HUES64 (cell line): ENCODE measurements at regions not wholly inside any gene's neighbourhood (a gene's known extent, or its start where the extent isn't known, plus 50 kb on each side); places are given as distances from the start of the nearest gene placed in this dataset.

ENCODE experiments used
- H3K27ac ChIP-seq: 2 replicates; pipeline ENCODE4 v1.7.0; 2013; ENCODE audit warnings: low read depth, low read length, inconsistent platforms
- H3K27me3 ChIP-seq: 2 replicates; pipeline ENCODE4 v1.6.1; 2013; ENCODE audit warnings: mild to moderate bottlenecking, low read length; ENCODE audit not compliant: insufficient read depth
- H3K36me3 ChIP-seq: 2 replicates; pipeline ENCODE4 v1.6.1; 2013; ENCODE audit warnings: mild to moderate bottlenecking, low read length; ENCODE audit not compliant: insufficient read depth
- H3K4me1 ChIP-seq: 2 replicates; pipeline ENCODE4 v1.6.1; 2013; ENCODE audit warnings: mild to moderate bottlenecking, low read length, moderate library complexity; ENCODE audit not compliant: insufficient read depth
- H3K4me3 ChIP-seq: 2 replicates; pipeline ENCODE4 v1.5.1; 2013; ENCODE audit warnings: mild to moderate bottlenecking, low read length, moderate library complexity
- H3K9ac ChIP-seq: 2 replicates; pipeline ENCODE4 v1.6.1; 2013; ENCODE audit warnings: mild to moderate bottlenecking, low read depth, low read length
- H3K9me3 ChIP-seq: 2 replicates; pipeline ENCODE4 v1.6.1; 2013; ENCODE audit warnings: low read depth, low read length; ENCODE audit not compliant: insufficient read depth
- WGBS: fragments of 150-250, 120-280 bp; methylation state at CpG from one replicate; pipeline ENCODE4 v1.1.7; 2013; ENCODE audit warnings: missing lambda C conversion rate; 5-methylcytosine and 5-hydroxymethylcytosine counted together

GRCh38 chr5:2382776-2383697, 368.4 kb downstream of the IRX2 start:
- Histone ChIP-seq H3K36me3 (no peaks in the 10 kb centered on the region), H3K27me3 (no peaks in the 10 kb centered on the region), H3K4me3 (no peak overlapping the region), H3K27ac (no peak overlapping the region), H3K4me1 (no peaks in the 10 kb centered on the region), H3K9ac (no peak overlapping the region), H3K9me3 (no peaks in the 10 kb centered on the region)
- 88% methylated on average over 20 of the region's 20 CpGs for WGBS

GRCh38 chr5:2381861-2382260, 369.6 kb downstream of the IRX2 start:
- Histone ChIP-seq H3K9ac (no peak overlapping the region), H3K4me1 (no peaks in the 10 kb centered on the region), H3K27me3 (no peaks in the 10 kb centered on the region), H3K9me3 (no peaks in the 10 kb centered on the region), H3K36me3 (no peaks in the 10 kb centered on the region), H3K4me3 (no peak overlapping the region), H3K27ac (no peak overlapping the region)
- WGBS: 96% methylated on average over 5 of the region's 5 CpGs

GRCh38 chr5:2381070-2381469, 370.4 kb downstream of the IRX2 start:
- no peak overlapping the region for H3K4me3 ChIP-seq
- H3K36me3 ChIP-seq: no peaks in the 10 kb centered on the region
- 96% methylated on average over 7 of the region's 7 CpGs for WGBS
- H3K9ac ChIP-seq: no peak overlapping the region
- H3K27ac ChIP-seq: no peak overlapping the region
- H3K9me3 ChIP-seq: no peaks in the 10 kb centered on the region
- no peaks in the 10 kb centered on the region; the same call in 1 of the 2 replicates for H3K4me1 ChIP-seq
- no peaks in the 10 kb centered on the region for H3K27me3 ChIP-seq

GRCh38 chr5:2378976-2379375, 372.5 kb downstream of the IRX2 start:
- Histone ChIP-seq H3K27ac (no peak overlapping the region), H3K4me3 (no peak overlapping the region), H3K36me3 (no peaks in the 10 kb centered on the region), H3K9me3 (no peaks in the 10 kb centered on the region), H3K4me1 (no peaks in the 10 kb centered on the region; the same call in 1 of the 2 replicates), H3K9ac (no peak overlapping the region), H3K27me3 (no peaks in the 10 kb centered on the region)
- WGBS: no CpG with 5 or more reads among the region's 1 CpG

- Histone ChIP-seq H3K9me3 (no peaks in the 10 kb centered on the region), H3K4me1 (no peaks in the 10 kb centered on the region; the same call in 1 of the 2 replicates), H3K27me3 (no peaks in the 10 kb centered on the region), H3K4me3 (no peak overlapping the region), H3K27ac (no peak overlapping the region), H3K36me3 (no peaks in the 10 kb centered on the region), H3K9ac (no peak overlapping the region)
- 85% methylated on average over 6 of the region's 7 CpGs for WGBS
These were observed 373.4 kb downstream of the IRX2 start for GRCh38 chr5:2378108-2378507.

- Histone ChIP-seq H3K4me3 (no peak overlapping the region), H3K27ac (no peak overlapping the region), H3K27me3 (no peaks in the 10 kb centered on the region), H3K36me3 (no peaks in the 10 kb centered on the region), H3K9ac (no peak overlapping the region), H3K9me3 (no peaks in the 10 kb centered on the region), H3K4me1 (no peaks in the 10 kb centered on the region; the same call in 1 of the 2 replicates)
- 96% methylated on average over 6 of the region's 6 CpGs for WGBS
These were observed 375.0 kb downstream of the IRX2 start for GRCh38 chr5:2376486-2376885.

- no peaks in the 10 kb centered on the region for H3K36me3 ChIP-seq
These were observed 375.7 kb downstream of the IRX2 start for GRCh38 chr5:2375757-2376250.

GRCh38 chr5:2375291-2375690, 376.2 kb downstream of the IRX2 start:
- Histone ChIP-seq H3K4me3 (no peak overlapping the region), H3K27me3 (no peaks in the 10 kb centered on the region), H3K36me3 (no peaks in the 10 kb centered on the region), H3K4me1 (no peaks in the 10 kb centered on the region; the same call in 1 of the 2 replicates), H3K9ac (no peak overlapping the region), H3K9me3 (no peaks in the 10 kb centered on the region), H3K27ac (no peak overlapping the region)
- WGBS: 95% methylated on average over 13 of the region's 13 CpGs

More at GRCh38 chr5:2375757-2376250, 375.7 kb downstream of the IRX2 start:
- H3K4me1 ChIP-seq: no peaks in the 10 kb centered on the region; the same call in 1 of the 2 replicates
- H3K27me3 ChIP-seq: no peaks in the 10 kb centered on the region
- H3K27ac ChIP-seq: no peak overlapping the region
- no peaks in the 10 kb centered on the region for H3K9me3 ChIP-seq
- no peak overlapping the region for H3K9ac ChIP-seq
- 96% methylated on average over 11 of the region's 11 CpGs for WGBS
- no peak overlapping the region for H3K4me3 ChIP-seq

- 92% methylated on average over 13 of the region's 13 CpGs for WGBS
- no peaks in the 10 kb centered on the region for H3K9me3 ChIP-seq
These were observed 376.8 kb downstream of the IRX2 start for GRCh38 chr5:2374703-2375102.

GRCh38 chr5:2373631-2374030, 377.8 kb downstream of the IRX2 start:
- no peak overlapping the region for H3K9ac ChIP-seq
- no peak overlapping the region for H3K4me3 ChIP-seq
- H3K36me3 ChIP-seq: no peaks in the 10 kb centered on the region
- no peaks in the 10 kb centered on the region; the same call in 1 of the 2 replicates for H3K4me1 ChIP-seq
- no peaks in the 10 kb centered on the region for H3K9me3 ChIP-seq
- H3K27me3 ChIP-seq: no peaks in the 10 kb centered on the region
- H3K27ac ChIP-seq: no peak overlapping the region
- WGBS: 95% methylated on average over 6 of the region's 6 CpGs

More at GRCh38 chr5:2374703-2375102, 376.8 kb downstream of the IRX2 start:
- Histone ChIP-seq H3K9ac (no peak overlapping the region), H3K27me3 (no peaks in the 10 kb centered on the region), H3K4me3 (no peak overlapping the region), H3K36me3 (no peaks in the 10 kb centered on the region), H3K4me1 (no peaks in the 10 kb centered on the region; the same call in 1 of the 2 replicates), H3K27ac (no peak overlapping the region)

GRCh38 chr5:2371419-2371710, 380.1 kb downstream of the IRX2 start:
- no peak overlapping the region for H3K4me3 ChIP-seq
- H3K36me3 ChIP-seq: no peaks in the 10 kb centered on the region
- no peaks in the 10 kb centered on the region for H3K9me3 ChIP-seq
- no peaks in the 10 kb centered on the region; the same call in 1 of the 2 replicates for H3K4me1 ChIP-seq
- no peak overlapping the region for H3K9ac ChIP-seq
- 96% methylated on average over 14 of the region's 14 CpGs for WGBS
- H3K27ac ChIP-seq: no peak overlapping the region
- no peaks in the 10 kb centered on the region for H3K27me3 ChIP-seq
